WTC11 (cell line): ENCODE measurements at regions not wholly inside any gene's neighbourhood (a gene's known extent, or its start where the extent isn't known, plus 50 kb on each side); places are given as distances from the start of the nearest gene placed in this dataset.

Experiments
- ATAC-seq: fragments of 200-7000 bp; cut with Tn5 transposase; 2 replicates; pipeline ENCODE4 v1.10.0; 2021; ENCODE audit warnings: mild to moderate bottlenecking, moderate library complexity
- CTCF ChIA-PET: fragments of 300-600 bp; sonication (Branson Sonifier 250); formaldehyde crosslinking; loops from one replicate; lab custom pipeline; 2021; ENCODE audit warnings: antibody characterized with exemption; lab: Charles Lee
- POLR2A ChIA-PET: fragments of 350-600 bp; sonication (Branson Sonifier 250); formaldehyde crosslinking; loops from one replicate; lab custom pipeline; 2021; ENCODE audit warnings: antibody characterized with exemption; lab: Charles Lee
- DNase-seq: peaks from one replicate; pipeline ENCODE4 v3.0.0; 2021; ENCODE audit warnings: low spot score
- H3K27ac Mint-ChIP-seq: 2 replicates; pipeline ENCODE4 v1.8.0; 2021; ENCODE audit warnings: mixed read lengths
- H3K27me3 Mint-ChIP-seq: 2 replicates; pipeline ENCODE4 v1.8.0; 2021; ENCODE audit warnings: low read depth, mild to moderate bottlenecking, moderate library complexity, mixed read lengths
- H3K36me3 Mint-ChIP-seq: 2 replicates; pipeline ENCODE4 v1.8.0; 2021; ENCODE audit warnings: mixed read lengths
- H3K4me1 Mint-ChIP-seq: 2 replicates; pipeline ENCODE4 v1.8.0; 2022; ENCODE audit warnings: mixed read lengths
- H3K4me3 Mint-ChIP-seq: 2 replicates; pipeline ENCODE4 v1.8.0; 2021; ENCODE audit warnings: mild to moderate bottlenecking, moderate library complexity, mixed read lengths
- H3K9me3 Mint-ChIP-seq: 2 replicates; pipeline ENCODE4 v1.8.0; 2021; ENCODE audit warnings: mixed read lengths
- AFF4 ChIP-seq: sonication (generic); formaldehyde crosslinking; IDR thresholded peaks from 2 replicates; pipeline ENCODE4 v1.8.1; 2023; ENCODE audit warnings: mild to moderate bottlenecking, missing genetic modification reagents, borderline replicate concordance
- CBFB ChIP-seq: sonication (generic); formaldehyde crosslinking; IDR thresholded peaks from 2 replicates; pipeline ENCODE4 v1.8.1; 2022; ENCODE audit warnings: mild to moderate bottlenecking, low read depth, missing genetic modification reagents
- CTCF ChIP-seq: fragments of 200-600 bp; IDR thresholded peaks from 2 replicates; pipeline ENCODE4 v1.8.0; 2022; ENCODE audit warnings: antibody characterized with exemption
- ELF4 ChIP-seq: sonication (generic); formaldehyde crosslinking; IDR thresholded peaks from 2 replicates; pipeline ENCODE4 v1.8.1; 2022; ENCODE audit warnings: low read depth, mild to moderate bottlenecking, moderate library complexity, missing genetic modification reagents
- EMX1 ChIP-seq: fragments of 250-450 bp; sonication (Bioruptor Pico); IDR thresholded peaks from 2 replicates; pipeline ENCODE4 v1.8.0; 2021; ENCODE audit warnings: mild to moderate bottlenecking
- ERG ChIP-seq: fragments of 250-450 bp; sonication (Bioruptor Pico); IDR thresholded peaks from 2 replicates; pipeline ENCODE4 v1.8.0; 2021; ENCODE audit warnings: mild to moderate bottlenecking
- ESRRA ChIP-seq: sonication (generic); formaldehyde crosslinking; IDR thresholded peaks from 2 replicates; pipeline ENCODE4 v1.8.1; 2022; ENCODE audit warnings: mild to moderate bottlenecking, missing genetic modification reagents, borderline replicate concordance
- ETV6 ChIP-seq: sonication (generic); formaldehyde crosslinking; IDR thresholded peaks from 2 replicates; pipeline ENCODE4 v1.8.1; 2022; ENCODE audit warnings: mild to moderate bottlenecking, missing genetic modification reagents
- FOXK1 ChIP-seq: sonication (generic); formaldehyde crosslinking; IDR thresholded peaks from 2 replicates; pipeline ENCODE4 v1.8.0; 2022; ENCODE audit warnings: mild to moderate bottlenecking, moderate library complexity, missing genetic modification reagents
- JAZF1 ChIP-seq: fragments of 250-450 bp; sonication (Bioruptor Pico); IDR thresholded peaks from 2 replicates; pipeline ENCODE4 v1.9.0; 2021; ENCODE audit warnings: moderate library complexity, mild to moderate bottlenecking, inconsistent platforms
- MLX ChIP-seq: sonication (generic); formaldehyde crosslinking; IDR thresholded peaks from 2 replicates; pipeline ENCODE4 v1.8.1; 2023; ENCODE audit warnings: mild to moderate bottlenecking, missing genetic modification reagents, moderate library complexity
- MXD4 ChIP-seq: fragments of 250-450 bp; sonication (Bioruptor Pico); IDR thresholded peaks from 2 replicates; pipeline ENCODE4 v1.8.0; 2021; ENCODE audit warnings: mild to moderate bottlenecking, moderate library complexity, borderline replicate concordance
- NFYB ChIP-seq: sonication (generic); formaldehyde crosslinking; conservative IDR thresholded peaks from 2 replicates; pipeline ENCODE4 v1.8.0; 2022; ENCODE audit warnings: low read depth, missing genetic modification reagents
- RELA ChIP-seq: sonication (generic); formaldehyde crosslinking; IDR thresholded peaks from 2 replicates; pipeline ENCODE4 v1.8.1; 2022; ENCODE audit warnings: missing genetic modification reagents, mild to moderate bottlenecking, borderline replicate concordance
- RORB ChIP-seq: fragments of 250-450 bp; sonication (Bioruptor Pico); IDR thresholded peaks from 2 replicates; pipeline ENCODE4 v1.9.0; 2021; ENCODE audit warnings: mild to moderate bottlenecking
- TCF7 ChIP-seq: sonication (generic); formaldehyde crosslinking; IDR thresholded peaks from 2 replicates; pipeline ENCODE4 v1.8.0; 2022; ENCODE audit warnings: mild to moderate bottlenecking, low read depth, missing genetic modification reagents, moderate library complexity
- TEAD4 ChIP-seq: sonication (generic); formaldehyde crosslinking; IDR thresholded peaks from 2 replicates; pipeline ENCODE4 v1.8.0; 2022; ENCODE audit warnings: mild to moderate bottlenecking, missing genetic modification reagents
- ZNF121 ChIP-seq: sonication (generic); formaldehyde crosslinking; IDR thresholded peaks from 2 replicates; pipeline ENCODE4 v1.8.0; 2023; ENCODE audit warnings: missing genetic modification reagents
- ZNF281 ChIP-seq: sonication (generic); formaldehyde crosslinking; IDR thresholded peaks from 2 replicates; pipeline ENCODE4 v1.8.0; 2023; ENCODE audit warnings: mild to moderate bottlenecking, missing genetic modification reagents
- ZNF423 ChIP-seq: fragments of 250-450 bp; sonication (Bioruptor Pico); IDR thresholded peaks from 2 replicates; pipeline ENCODE4 v2.1.2; 2022; ENCODE audit warnings: mild to moderate bottlenecking, moderate library complexity
- ZNF512 ChIP-seq: sonication (generic); formaldehyde crosslinking; IDR thresholded peaks from 2 replicates; pipeline ENCODE4 v1.8.1; 2022; ENCODE audit warnings: missing genetic modification reagents, borderline replicate concordance

GRCh38 chr12:74917743-74918142 is 291.9 kb downstream of the KCNC2 start:
- H3K36me3 Mint-ChIP-seq, result no peaks in the 10 kb centered on the region
- DNase-seq, result no peak
- ChIA-PET CTCF (interaction anchor here (1.0 kb wide), 1 partner anchor 14 kb away, joined by 3 read pairs; no protein-coding TSS in a partner anchor), POLR2A (no interaction called here)
- no peak overlapping the region for H3K4me3 Mint-ChIP-seq
- no peaks in the 10 kb centered on the region for H3K4me1 Mint-ChIP-seq
- no peak for ATAC-seq
- H3K27me3 Mint-ChIP-seq, result no peaks in the 10 kb centered on the region
- no peaks in the 10 kb centered on the region for H3K9me3 Mint-ChIP-seq
- no peak for TF ChIP-seq TEAD4
- TF ChIP-seq RELA, result no peak
- TF ChIP-seq ZNF512, result no peak
- TF ChIP-seq MLX (CRISPR knock-in tag), result no peak
- TF ChIP-seq ETV6, result no peak
- TF ChIP-seq EMX1 (CRISPR knock-in tag), result no peak
- TF ChIP-seq ERG (CRISPR knock-in tag), result no peak
- TF ChIP-seq RORB, result no peak
- no peak for TF ChIP-seq CBFB (CRISPR knock-in tag)
- TF ChIP-seq JAZF1 (CRISPR knock-in tag), result no peak
- TF ChIP-seq ZNF281 (CRISPR knock-in tag), result no peak
- no peak for TF ChIP-seq ZNF423
- H3K27ac Mint-ChIP-seq, result no peak overlapping the region

- Mint-ChIP-seq H3K4me3 (no peak overlapping the region), H3K27me3 (no peaks in the 10 kb centered on the region; the same call in 1 of the 2 replicates), H3K36me3 (no peaks in the 10 kb centered on the region), H3K9me3 (peaks cover 5% of the 10 kb centered on the region), H3K27ac (no peak overlapping the region), H3K4me1 (no peaks in the 10 kb centered on the region)
- POLR2A ChIA-PET, result no interaction called here
- no peak for TF ChIP-seq CTCF
- no peak for TF ChIP-seq RORB
- TF ChIP-seq TCF7 (CRISPR knock-in tag), result no peak
- no peak for DNase-seq
- CTCF ChIA-PET, result no interaction called here
- ATAC-seq, result no peak
Observed at GRCh38 chr12:74918291-74918690, 291.3 kb downstream of the KCNC2 start.

- H3K4me1 Mint-ChIP-seq, result no peaks in the 10 kb centered on the region
- H3K27ac Mint-ChIP-seq, result no peak overlapping the region
- H3K4me3 Mint-ChIP-seq, result no peak overlapping the region
- POLR2A ChIA-PET, result no interaction called here
- H3K9me3 Mint-ChIP-seq, result peaks cover 13% of the 10 kb centered on the region
- CTCF ChIA-PET, result no interaction called here
- ATAC-seq, result no peak
- no peaks in the 10 kb centered on the region; the same call in 1 of the 2 replicates for H3K27me3 Mint-ChIP-seq
- DNase-seq, result no peak
- peaks cover 2% of the 10 kb centered on the region; the same call in 1 of the 2 replicates for H3K36me3 Mint-ChIP-seq
- no peak for TF ChIP-seq MXD4 (CRISPR knock-in tag)
- no peak for TF ChIP-seq TEAD4
- TF ChIP-seq ELF4, result no peak
- no peak for TF ChIP-seq ZNF121 (CRISPR knock-in tag)
- no peak for TF ChIP-seq ESRRA (CRISPR knock-in tag)
- TF ChIP-seq AFF4 (CRISPR knock-in tag), result no peak
- TF ChIP-seq FOXK1 (CRISPR knock-in tag), result no peak
- no peak for TF ChIP-seq NFYB (CRISPR knock-in tag)
- no peak for TF ChIP-seq JAZF1 (CRISPR knock-in tag)
- TF ChIP-seq MLX (CRISPR knock-in tag), result no peak
Observed at GRCh38 chr12:74922117-74922516, 287.5 kb downstream of the KCNC2 start.
